ENCODE measurements at regions not wholly inside any gene's neighbourhood (a gene's known extent, or its start where the extent isn't known, plus 50 kb on each side); places are given as distances from the start of the nearest gene placed in this dataset.
"Not testable (repeated sequence)": the region's sequence is repeated elsewhere in the genome, so short reads cannot be mapped to it uniquely, and the experiment has no call there.

- no peak for TF ChIP-seq CTCF (conservative IDR thresholded peaks at IDR 0.05; ENCODE audit: low read length)
- no peak for TF ChIP-seq EZH2phosphoT487 (IDR thresholded peaks at IDR 0.05; ENCODE audit: borderline replicate concordance)
- Histone ChIP-seq H3K4me2 (ENCODE audit: low read depth, low read length, poor library complexity, severe bottlenecking) (no peak overlapping the region), H2AFZ (ENCODE audit: low read length) (no peak overlapping the region), H3K4me1 (ENCODE audit: insufficient read depth, low read length, poor library complexity, severe bottlenecking) (no peaks in the 10 kb centered on the region), H3F3A (ENCODE audit: low read depth) (no peaks in the 10 kb centered on the region), H3K4me3 (ENCODE audit: low read length, poor library complexity, severe bottlenecking) (no peak overlapping the region), H3K9me3 (ENCODE audit: insufficient read depth, low read depth, low read length) (no peaks in the 10 kb centered on the region), H3K79me2 (ENCODE audit: insufficient read depth, low read length) (no peaks in the 10 kb centered on the region), H3K9me2 (replicated peaks; ENCODE audit: low read depth, low read length) (no peaks in the 10 kb centered on the region), H3K9ac (ENCODE audit: low read depth, low read length, poor library complexity, severe bottlenecking) (no peak overlapping the region), H4K20me1 (ENCODE audit: insufficient read depth, low read length, poor library complexity, severe bottlenecking) (no peaks in the 10 kb centered on the region), H3K27me3 (ENCODE audit: insufficient read depth, low read length, poor library complexity, severe bottlenecking) (no peaks in the 10 kb centered on the region), H3K36me3 (ENCODE audit: insufficient read depth, low read length) (no peaks in the 10 kb centered on the region)
Measured at GRCh38 chr11:33948494-33948893, 56.6 kb upstream of the LMO2 start.

- not testable (repeated sequence) for H3K27me3 ChIP-seq (ENCODE audit: insufficient read depth, low read length, poor library complexity, severe bottlenecking); H3K36me3 ChIP-seq (ENCODE audit: insufficient read depth, low read length); H2AFZ ChIP-seq (ENCODE audit: low read length); H3K9me3 ChIP-seq (ENCODE audit: insufficient read depth, low read depth, low read length); H3K79me2 ChIP-seq (ENCODE audit: insufficient read depth, low read length); H3K9me2 ChIP-seq (replicated peaks; ENCODE audit: low read depth, low read length); H3K4me1 ChIP-seq (ENCODE audit: insufficient read depth, low read length, poor library complexity, severe bottlenecking); H3F3A ChIP-seq (ENCODE audit: low read depth); H4K20me1 ChIP-seq (ENCODE audit: insufficient read depth, low read length, poor library complexity, severe bottlenecking); H3K4me2 ChIP-seq (ENCODE audit: low read depth, low read length, poor library complexity, severe bottlenecking); H3K9ac ChIP-seq (ENCODE audit: low read depth, low read length, poor library complexity, severe bottlenecking); H3K4me3 ChIP-seq (ENCODE audit: low read length, poor library complexity, severe bottlenecking)
Measured at GRCh38 chr11:33947918-33948317, 56.0 kb upstream of the LMO2 start.

- TF ChIP-seq CTCF (conservative IDR thresholded peaks at IDR 0.05; ENCODE audit: low read length), result no peak
- TF ChIP-seq EZH2phosphoT487 (IDR thresholded peaks at IDR 0.05; ENCODE audit: borderline replicate concordance), result no peak
- H3K79me2 ChIP-seq (ENCODE audit: insufficient read depth, low read length), result no peaks in the 10 kb centered on the region
- no peaks in the 10 kb centered on the region for H3F3A ChIP-seq (ENCODE audit: low read depth)
- H3K4me3 ChIP-seq (ENCODE audit: low read length, poor library complexity, severe bottlenecking), result no peak overlapping the region
- peaks cover 2% of the 10 kb centered on the region for H3K4me1 ChIP-seq (ENCODE audit: insufficient read depth, low read length, poor library complexity, severe bottlenecking)
- H3K9ac ChIP-seq (ENCODE audit: low read depth, low read length, poor library complexity, severe bottlenecking), result no peak overlapping the region
- H3K4me2 ChIP-seq (ENCODE audit: low read depth, low read length, poor library complexity, severe bottlenecking), result no peak overlapping the region
- H3K36me3 ChIP-seq (ENCODE audit: insufficient read depth, low read length), result no peaks in the 10 kb centered on the region
- H2AFZ ChIP-seq (ENCODE audit: low read length), result no peak overlapping the region
- no peaks in the 10 kb centered on the region for H4K20me1 ChIP-seq (ENCODE audit: insufficient read depth, low read length, poor library complexity, severe bottlenecking)
- H3K27me3 ChIP-seq (ENCODE audit: insufficient read depth, low read length, poor library complexity, severe bottlenecking), result no peaks in the 10 kb centered on the region
- no peaks in the 10 kb centered on the region for H3K9me3 ChIP-seq (ENCODE audit: insufficient read depth, low read depth, low read length)
- H3K9me2 ChIP-seq (replicated peaks; ENCODE audit: low read depth, low read length), result no peaks in the 10 kb centered on the region
Measured at GRCh38 chr11:33946930-33947329, 55.1 kb upstream of the LMO2 start.

- no peak overlapping the region for H3K9ac ChIP-seq (ENCODE audit: low read depth, low read length, poor library complexity, severe bottlenecking)
- no peaks in the 10 kb centered on the region for H3K36me3 ChIP-seq (ENCODE audit: insufficient read depth, low read length)
- no peak overlapping the region for H3K4me3 ChIP-seq (ENCODE audit: low read length, poor library complexity, severe bottlenecking)
- no peak for TF ChIP-seq EZH2phosphoT487 (IDR thresholded peaks at IDR 0.05; ENCODE audit: borderline replicate concordance)
- no peak overlapping the region for H3K4me2 ChIP-seq (ENCODE audit: low read depth, low read length, poor library complexity, severe bottlenecking)
- no peaks in the 10 kb centered on the region for H3K9me2 ChIP-seq (replicated peaks; ENCODE audit: low read depth, low read length)
- no peaks in the 10 kb centered on the region for H3K79me2 ChIP-seq (ENCODE audit: insufficient read depth, low read length)
- no peaks in the 10 kb centered on the region for H3F3A ChIP-seq (ENCODE audit: low read depth)
- H2AFZ ChIP-seq (ENCODE audit: low read length), result no peak overlapping the region
- H3K9me3 ChIP-seq (ENCODE audit: insufficient read depth, low read depth, low read length), result no peaks in the 10 kb centered on the region
- no peaks in the 10 kb centered on the region for H3K27me3 ChIP-seq (ENCODE audit: insufficient read depth, low read length, poor library complexity, severe bottlenecking)
- H3K4me1 ChIP-seq (ENCODE audit: insufficient read depth, low read length, poor library complexity, severe bottlenecking), result peaks cover 13% of the 10 kb centered on the region
- H4K20me1 ChIP-seq (ENCODE audit: insufficient read depth, low read length, poor library complexity, severe bottlenecking), result no peaks in the 10 kb centered on the region
Measured at GRCh38 chr11:33945481-33946268, 53.8 kb upstream of the LMO2 start.
